HCT116 (cell line): ENCODE measurements at regions not wholly inside any gene's neighbourhood (a gene's known extent, or its start where the extent isn't known, plus 50 kb on each side); places are given as distances from the start of the nearest gene placed in this dataset.
A peak's percentile ranks its signal among the peaks of the same experiment; 100 is the strongest.

ENCODE experiments used
- ATAC-seq: fragments of 200-7000 bp; cut with Tn5 transposase; 2 replicates; pipeline ENCODE4 v1.9.1; 2020; ENCODE audit warnings: mild to moderate bottlenecking, moderate library complexity
- BruUV-seq: library from RNA; stranded (reverse); fragments of 400-500 nt; replicated peaks from 2 replicates; lab custom pipeline; 2021; lab: Mats Ljungman, UMichigan
- CTCF ChIA-PET: fragments of 300-600 bp; sonication (Branson Sonifier 250); formaldehyde crosslinking; loops from one replicate; lab custom pipeline; 2021; ENCODE audit warnings: antibody characterized with exemption; lab: Charles Lee
- POLR2A ChIA-PET: fragments of 300-600, 350-600 bp; sonication (Branson Sonifier 250); formaldehyde crosslinking; loops from one replicate; lab custom pipeline; 2021; ENCODE audit warnings: antibody characterized with exemption; lab: Charles Lee
- RAD21 ChIA-PET, 2 experiments: fragments of 300-600 bp; sonication (Branson Sonifier 250); formaldehyde crosslinking; loops; one replicate each; lab custom pipeline; 2023; ENCODE audit warnings: low total read pairs in 2 of 2; ENCODE audit not compliant: uncharacterized antibody in 2 of 2, unreplicated experiment in 2 of 2, low non-redundant PET in 1 of 2; lab: Charles Lee
- DNase-seq: peaks from one replicate; pipeline ENCODE4 v3.0.0-alpha.2; 2010; ENCODE audit warnings: low read depth, low spot score
- H2AFZ ChIP-seq: fragments of 200-600 bp; shearing (Covaris generic), sonication (generic); 2 replicates; pipeline ENCODE4 v1.6.1; 2017; ENCODE audit warnings: low read depth, mixed run types, mixed read lengths, antibody characterized with exemption, low read length; ENCODE audit not compliant: poor library complexity, severe bottlenecking
- H3K27ac ChIP-seq: 2 replicates; pipeline ENCODE4 v1.5.1; 2012; ENCODE audit warnings: low read depth, low read length
- H3K27me3 ChIP-seq: fragments of 200-600 bp; sonication (generic); 2 replicates; pipeline ENCODE4 v1.6.1; 2016; ENCODE audit warnings: mixed run types, low read length, mixed read lengths; ENCODE audit not compliant: insufficient read depth
- H3K36me3 ChIP-seq, 2 experiments: fragments of 200-500 bp in 1 of 2; fragments of 200-600 bp in 1 of 2; sonication (Bioruptor generic) in 1 of 2; sonication (generic) in 1 of 2; 2 replicates each; pipeline versions ENCODE4 v1.5.1 to v1.6.1; 2014 to 2016; ENCODE audit warnings: low read length in 2 of 2, inconsistent platforms in 1 of 2, mixed read lengths in 1 of 2, mixed run types in 1 of 2; ENCODE audit not compliant: insufficient read depth in 2 of 2, control insufficient read depth in 1 of 2
- H3K4me1 ChIP-seq, 2 experiments: fragments of 200-600 bp in 1 of 2; sonication (generic) in 1 of 2; 2 replicates each; pipeline versions ENCODE4 v1.5.1 to v1.6.1; 2012 to 2017; ENCODE audit warnings: low read length in 2 of 2, inconsistent platforms in 1 of 2, mild to moderate bottlenecking in 1 of 2, mixed read lengths in 1 of 2, mixed run types in 1 of 2, moderate library complexity in 1 of 2; ENCODE audit not compliant: insufficient read depth in 2 of 2, control insufficient read depth in 1 of 2
- H3K4me2 ChIP-seq: fragments of 200-600 bp; sonication (generic); 2 replicates; pipeline ENCODE4 v1.6.1; 2017; ENCODE audit warnings: mixed run types, low read length, mixed read lengths
- H3K4me3 ChIP-seq, 2 experiments: fragments of 200-600 bp in 1 of 2; sonication (generic) in 1 of 2; replicated peaks in 1 of 2; 2 replicates each; pipeline ENCODE4 v1.5.1; 2011 to 2016; ENCODE audit warnings: low read length in 2 of 2, control low read depth in 1 of 2, low read depth in 1 of 2, mild to moderate bottlenecking in 1 of 2, mixed read lengths in 1 of 2, mixed run types in 1 of 2
- H3K79me2 ChIP-seq: fragments of 200-600 bp; sonication (generic); 2 replicates; pipeline ENCODE4 v1.6.1; 2017; ENCODE audit warnings: mild to moderate bottlenecking, mixed run types, low read length, moderate library complexity, mixed read lengths; ENCODE audit not compliant: insufficient read depth
- H3K9ac ChIP-seq: fragments of 200-600 bp; sonication (generic); 2 replicates; pipeline ENCODE4 v1.6.1; 2016; ENCODE audit warnings: low read length, mixed read lengths
- H3K9me2 ChIP-seq: fragments of 200-600 bp; sonication (generic), shearing (Covaris generic); 2 replicates; pipeline ENCODE4 v1.6.1; 2017; ENCODE audit warnings: mixed run types, mild to moderate bottlenecking, moderate library complexity; ENCODE audit not compliant: insufficient read depth
- H3K9me3 ChIP-seq, 2 experiments: fragments of 200-500 bp in 1 of 2; fragments of 200-600 bp in 1 of 2; sonication (Bioruptor generic) in 1 of 2; sonication (generic) in 1 of 2; 2 replicates each; pipeline ENCODE4 v1.6.1; 2014 to 2017; ENCODE audit warnings: low read length in 2 of 2, mixed read lengths in 2 of 2, inconsistent platforms in 1 of 2, low read depth in 1 of 2, mild to moderate bottlenecking in 1 of 2, mixed run types in 1 of 2, moderate library complexity in 1 of 2; ENCODE audit not compliant: control insufficient read depth in 1 of 2, insufficient read depth in 1 of 2
- H4K20me1 ChIP-seq: fragments of 200-600 bp; sonication (generic), shearing (Covaris generic); 2 replicates; pipeline ENCODE4 v1.6.1; 2017; ENCODE audit warnings: mixed run types, mild to moderate bottlenecking, moderate library complexity; ENCODE audit not compliant: insufficient read depth
- EZH2 ChIP-seq: fragments of 200-600 bp; sonication (generic); IDR thresholded peaks from 2 replicates; pipeline ENCODE4 v1.6.1; 2017; ENCODE audit warnings: antibody characterized with exemption, mixed run types
- intact Hi-C: fragments of 100-400 bp; cut with micrococcal nuclease; formaldehyde crosslinking; loops from 2 replicates; pipeline ENCODE4 v1.10.0; 2022
- TF ChIP-seq, protein P1 (sequence below): IDR thresholded peaks from 2 replicates; pipeline ENCODE4 v1.6.1; 2012

DNA sequence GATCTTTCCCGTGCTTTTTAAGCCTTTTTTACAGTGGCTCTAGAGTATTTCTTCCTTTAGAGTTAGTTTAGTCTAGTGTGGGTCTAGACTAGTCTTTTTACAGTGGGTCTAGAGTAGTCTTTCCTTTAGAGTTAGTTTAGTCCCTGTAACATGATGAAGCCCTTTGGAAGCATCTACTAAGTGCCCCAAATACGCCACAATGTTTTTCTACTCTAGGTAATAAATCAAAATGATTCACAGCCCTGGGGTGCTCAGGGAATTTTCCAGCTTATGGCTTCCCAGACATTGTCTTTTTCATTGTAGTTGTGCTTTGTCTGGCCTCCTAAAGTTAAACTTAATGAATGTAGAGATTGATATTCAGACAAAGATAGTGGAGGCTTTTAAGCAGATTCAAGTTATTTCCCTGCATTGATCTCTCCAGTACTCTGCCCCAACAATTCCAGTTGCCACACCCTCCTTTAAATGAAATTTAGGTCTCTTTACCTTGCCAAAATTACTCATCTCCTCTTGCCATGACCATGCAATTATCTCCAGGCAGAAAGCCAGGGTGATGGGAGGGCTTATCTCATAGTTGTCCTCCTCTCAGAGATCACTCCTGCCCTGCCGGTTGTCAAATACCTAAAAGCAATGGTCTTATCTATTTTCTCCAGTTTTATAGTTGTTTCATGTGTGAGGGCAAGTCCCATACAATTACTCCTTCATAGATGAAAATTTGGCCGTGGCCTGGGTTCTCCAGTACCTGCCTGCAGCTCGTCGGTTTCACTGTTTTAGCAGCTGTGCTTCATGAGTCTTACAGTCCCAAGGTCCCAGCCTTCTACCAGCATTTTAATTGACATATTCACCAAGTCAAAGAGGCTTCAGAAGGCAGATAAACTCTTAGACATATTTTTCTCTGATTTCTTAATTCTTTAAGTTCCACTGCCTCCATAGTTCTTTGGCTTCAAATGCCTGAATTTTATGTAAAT lies 794.0 kb upstream of the COX7C start:
- H3K9me2 ChIP-seq: no peaks in the 10 kb centered on the region
- H2AFZ ChIP-seq: peak overlapping the region; percentile 6
- CTCF ChIA-PET: no interaction called here
- no TSS peak for BruUV-seq
- no peaks in the 10 kb centered on the region for H3K79me2 ChIP-seq
- no peak overlapping the region for H3K4me3 ChIP-seq
- no peaks in the 10 kb centered on the region for H3K36me3 ChIP-seq
- H3K9me3 ChIP-seq: no peaks in the 10 kb centered on the region
- H3K27me3 ChIP-seq: no peaks in the 10 kb centered on the region
- RAD21 ChIA-PET: no interaction called here
- no peak overlapping the region for H3K27ac ChIP-seq
- no peak overlapping the region for H3K9ac ChIP-seq
- H3K4me2 ChIP-seq: peak overlapping the region; percentile 39
- H4K20me1 ChIP-seq: no peaks in the 10 kb centered on the region
- ATAC-seq: peak; percentile 59; the same call in 1 of the 2 replicates
- intact Hi-C loops: no loop called here
- peaks cover 0 to 10% of the 10 kb centered on the region in 2 experiments; a peak in 2 of 4 replicates for H3K4me1 ChIP-seq
- TF ChIP-seq, protein P1, sequence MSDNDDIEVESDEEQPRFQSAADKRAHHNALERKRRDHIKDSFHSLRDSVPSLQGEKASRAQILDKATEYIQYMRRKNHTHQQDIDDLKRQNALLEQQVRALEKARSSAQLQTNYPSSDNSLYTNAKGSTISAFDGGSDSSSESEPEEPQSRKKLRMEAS: no peak
- peak; percentile 8 for DNase-seq
- POLR2A ChIA-PET: no interaction called here

DNA sequence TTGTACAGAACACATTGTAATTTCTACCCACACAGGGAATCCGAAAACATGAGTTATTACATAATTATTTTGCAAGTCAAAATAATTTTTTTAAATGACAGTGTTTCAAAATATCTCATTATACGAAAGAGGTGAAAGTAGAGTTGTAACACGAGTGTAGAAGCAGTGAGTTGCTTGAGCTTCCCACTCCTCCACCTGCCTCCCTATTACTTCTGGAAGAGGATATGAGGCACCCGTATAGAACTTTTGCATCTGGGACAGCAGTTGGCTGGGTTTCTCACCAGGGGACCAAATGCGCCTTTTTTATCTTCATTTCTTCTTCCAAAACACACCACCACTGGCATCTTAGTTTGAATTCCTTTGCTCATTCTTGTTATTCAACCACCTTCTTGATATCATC lies 779.0 kb upstream of the COX7C start:
- H3K4me3 ChIP-seq: no peak overlapping the region
- ChIA-PET CTCF (no interaction called here), RAD21 (no interaction called here), POLR2A (no interaction called here)
- H4K20me1 ChIP-seq: no peaks in the 10 kb centered on the region
- H3K36me3 ChIP-seq: no peaks in the 10 kb centered on the region
- no peak overlapping the region for H3K27ac ChIP-seq
- no TSS peak for BruUV-seq
- no peak overlapping the region for H3K9ac ChIP-seq
- H3K27me3 ChIP-seq: no peaks in the 10 kb centered on the region
- intact Hi-C loops: no loop called here
- H2AFZ ChIP-seq: no peak overlapping the region
- H3K9me2 ChIP-seq: no peaks in the 10 kb centered on the region
- TF ChIP-seq EZH2: no peak
- no peak for ATAC-seq
- H3K4me2 ChIP-seq: no peak overlapping the region
- no peaks in the 10 kb centered on the region for H3K79me2 ChIP-seq
- H3K9me3 ChIP-seq: no peaks in the 10 kb centered on the region
- DNase-seq: no peak
- no peaks in the 10 kb centered on the region for H3K4me1 ChIP-seq
